ENCODE measurements at regions not wholly inside any gene's neighbourhood (a gene's known extent, or its start where the extent isn't known, plus 50 kb on each side); places are given as distances from the start of the nearest gene placed in this dataset.

GRCh38 chr1:184226100-184226487 is 160.7 kb upstream of the C1orf21 start:
- TF ChIP-seq CTCF (IDR thresholded peaks at IDR 0.05 in 8 of 11, conservative IDR thresholded peaks at IDR 0.05 in 3 of 11) (no peak), POLR2AphosphoS5 (IDR thresholded peaks at IDR 0.05) (no peak), POLR2A (IDR thresholded peaks at IDR 0.05) (no peak)

Data from spleen (tissue), 7 donors.